CD4-positive, alpha-beta T cell treated with Interleukin-15 for 1 hour (primary cell): ENCODE measurements at regions not wholly inside any gene's neighbourhood (a gene's known extent, or its start where the extent isn't known, plus 50 kb on each side); places are given as distances from the start of the nearest gene placed in this dataset.
"Not testable (repeated sequence)": the region's sequence is repeated elsewhere in the genome, so short reads cannot be mapped to it uniquely, and the experiment has no call there.

Source experiments
- DNase-seq: peaks from one replicate; pipeline ENCODE4 v3.0.0-alpha.2; 2020

GRCh38 chrX:106220177-106220576 is 52.1 kb downstream of the PWWP3B start:
- no peak for DNase-seq

DNA sequence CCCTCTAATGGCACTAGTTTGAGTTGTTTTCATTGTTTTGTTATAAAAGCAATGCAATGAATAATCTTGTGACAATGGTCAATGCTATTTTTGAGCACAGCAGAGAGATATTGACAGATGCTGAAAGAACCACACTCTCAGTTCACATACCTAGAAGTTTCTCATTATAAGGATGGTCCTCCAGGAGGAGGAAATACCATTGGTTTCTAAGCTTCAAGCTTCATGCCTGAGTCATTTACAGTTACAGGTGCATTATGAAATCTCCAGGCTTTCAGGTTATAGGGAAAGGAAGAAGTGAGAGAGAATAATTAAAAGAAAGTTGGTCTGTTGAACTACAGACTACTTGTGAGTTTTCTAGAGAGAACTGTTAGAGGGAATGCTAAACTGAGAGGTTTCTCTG is 75.3 kb downstream of the PWWP3B start:
- no peak for DNase-seq

- DNase-seq = no peak
Measured at GRCh38 chrX:106246511-106246910, 78.4 kb downstream of the PWWP3B start.

GRCh38 chrX:106247162-106247561 is 79.1 kb downstream of the PWWP3B start:
- no peak for DNase-seq

- no peak for DNase-seq
Measured at GRCh38 chrX:106249706-106250379, 81.7 kb downstream of the PWWP3B start.

DNA sequence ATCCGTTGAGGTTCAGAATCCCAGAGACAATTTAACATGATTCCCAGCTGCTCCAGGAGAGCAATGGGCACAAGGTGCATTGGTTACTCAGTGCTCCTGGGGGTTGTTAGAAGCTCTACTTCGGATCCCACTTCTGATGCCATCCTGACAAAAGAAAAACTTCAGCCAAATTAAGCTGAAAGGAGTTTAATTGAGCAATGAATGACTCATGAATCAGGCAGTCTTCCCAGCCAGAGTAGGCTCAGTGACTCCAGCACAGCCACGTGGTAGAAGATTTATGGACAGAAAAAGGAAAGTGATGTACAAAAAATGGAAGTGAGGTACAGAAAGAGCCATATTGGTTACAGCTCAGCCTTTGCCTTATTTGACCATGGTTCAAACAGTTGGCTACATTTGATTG is 95.7 kb downstream of the PWWP3B start:
- DNase-seq = no peak

GRCh38 chrX:106273947-106274587 is 106.0 kb downstream of the PWWP3B start:
- DNase-seq = not testable (repeated sequence)

- DNase-seq = not testable (repeated sequence)
Measured at GRCh38 chrX:106275172-106275571, 107.1 kb downstream of the PWWP3B start.

DNA sequence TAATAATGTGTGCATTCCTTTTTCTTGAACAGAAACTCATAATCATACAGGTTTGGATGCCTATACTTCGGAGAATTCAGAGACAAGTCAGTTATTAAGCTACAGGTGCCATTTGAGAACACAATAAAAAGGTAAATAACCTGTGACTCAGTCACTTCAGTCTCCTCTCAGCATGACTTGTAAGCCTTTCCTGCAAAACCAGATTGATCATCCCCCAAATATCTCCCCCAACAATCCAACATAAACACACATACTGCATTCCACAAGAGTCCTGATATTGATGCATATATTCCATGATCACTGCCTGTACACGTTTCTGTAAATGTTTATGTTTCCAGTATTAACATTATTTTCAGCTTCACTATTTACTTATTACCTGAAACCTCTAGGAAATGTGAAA is 110.8 kb downstream of the PWWP3B start:
- no peak for DNase-seq

DNA sequence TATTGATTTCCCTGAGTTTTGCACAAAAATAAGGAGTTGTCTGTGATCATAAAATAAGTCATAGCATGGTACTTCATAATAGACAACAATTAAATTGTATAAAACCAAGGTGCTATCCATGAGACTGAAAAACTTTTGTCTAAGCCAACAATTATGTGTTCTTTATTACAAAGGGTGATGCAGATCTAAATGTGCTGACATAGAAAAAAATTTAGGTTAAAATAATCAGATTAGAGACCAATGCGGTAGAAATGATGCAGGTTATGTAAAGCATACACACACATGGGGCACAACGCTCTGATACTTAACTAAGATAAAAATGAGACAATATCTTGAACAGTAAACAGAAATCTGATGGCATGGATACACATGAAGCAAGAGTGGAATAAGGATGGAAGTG is 113.3 kb downstream of the PWWP3B start:
- DNase-seq = no peak

DNA sequence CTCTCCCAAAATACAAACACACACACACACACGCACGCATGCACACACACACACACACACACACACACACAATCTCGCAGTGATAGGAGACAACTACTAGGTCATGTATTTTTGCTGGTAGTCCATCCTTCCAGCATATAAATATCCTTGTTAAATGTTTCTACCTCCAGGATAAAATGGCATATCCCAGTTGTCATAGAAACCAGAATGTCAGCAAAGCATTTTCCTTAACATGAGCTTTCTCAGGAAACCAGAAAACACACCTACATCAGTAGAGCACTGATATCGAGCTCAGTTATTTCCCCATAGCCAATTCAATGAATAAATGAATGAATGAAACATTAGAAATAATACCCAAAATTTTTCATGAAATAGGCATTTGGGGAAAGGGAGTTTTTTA is 115.7 kb downstream of the PWWP3B start:
- DNase-seq = no peak

- no peak for DNase-seq
Measured at GRCh38 chrX:106284431-106285025, 116.4 kb downstream of the PWWP3B start.

DNA sequence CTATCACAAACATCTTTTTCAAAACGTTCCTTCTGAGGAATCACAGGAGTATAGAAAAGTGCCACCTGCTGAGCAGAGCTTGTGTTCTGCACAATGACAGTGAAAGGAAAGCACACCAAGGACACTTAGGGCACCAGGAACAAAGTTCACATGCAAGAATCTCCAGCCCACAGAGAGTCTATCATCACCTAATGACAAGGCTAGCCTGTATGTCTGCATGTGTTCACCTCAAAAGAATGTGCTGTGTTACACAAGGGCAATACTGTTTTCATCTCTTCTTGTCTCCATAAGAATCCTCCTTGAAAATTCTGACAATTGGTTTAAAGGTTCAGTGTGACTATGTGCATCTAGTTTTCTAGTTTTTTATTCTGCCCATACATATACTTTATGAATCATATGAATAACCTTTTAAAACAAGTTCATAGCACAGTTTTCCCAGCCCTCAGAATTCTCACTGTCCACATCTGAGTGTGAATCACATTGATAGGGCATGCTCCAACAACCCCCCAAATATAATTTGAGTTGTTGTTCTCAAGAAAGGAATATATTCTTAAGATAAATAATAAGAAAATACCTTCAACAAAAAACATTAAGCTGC is 118.0 kb downstream of the PWWP3B start:
- no peak for DNase-seq

DNA sequence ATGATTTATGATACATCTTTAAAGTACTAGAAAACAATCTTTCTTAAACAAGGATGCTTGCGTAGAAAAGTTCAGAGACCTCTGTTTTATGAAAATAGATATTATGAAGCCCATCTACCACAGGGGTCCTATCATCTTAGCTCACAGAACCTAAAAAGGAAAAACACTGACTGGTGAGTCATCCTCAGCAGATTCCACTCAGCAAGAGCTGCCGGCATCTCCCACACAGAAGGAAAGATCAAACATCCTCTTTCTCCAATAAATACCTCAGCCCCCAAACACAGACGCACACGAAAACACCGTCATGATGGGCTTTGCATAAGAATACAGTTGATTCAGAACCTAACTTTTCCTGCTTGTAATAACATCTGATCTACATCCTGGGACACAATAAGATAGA is 122.7 kb downstream of the PWWP3B start:
- not testable (repeated sequence) for DNase-seq

- DNase-seq = not testable (repeated sequence)
Measured at GRCh38 chrX:106291779-106292390, 123.8 kb downstream of the PWWP3B start.

DNA sequence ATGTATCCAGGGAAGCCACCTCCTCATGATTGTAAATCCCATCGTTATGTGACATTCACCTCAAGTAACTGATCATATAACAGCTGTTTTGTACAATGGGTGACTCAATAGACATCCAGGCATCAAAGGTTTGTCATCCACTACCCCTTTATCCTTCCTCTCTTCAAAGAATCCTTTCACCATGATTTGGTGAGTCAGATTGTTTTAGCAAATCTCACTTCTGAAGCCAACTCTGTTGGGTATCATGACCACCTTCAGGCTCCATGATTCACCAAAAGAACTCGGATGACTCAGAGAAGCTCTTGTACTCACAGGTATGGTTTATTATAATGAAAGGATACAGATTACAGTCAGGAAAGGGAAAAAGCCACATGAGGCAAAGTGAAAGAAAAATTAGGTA is 132.1 kb downstream of the PWWP3B start:
- no peak for DNase-seq

DNA sequence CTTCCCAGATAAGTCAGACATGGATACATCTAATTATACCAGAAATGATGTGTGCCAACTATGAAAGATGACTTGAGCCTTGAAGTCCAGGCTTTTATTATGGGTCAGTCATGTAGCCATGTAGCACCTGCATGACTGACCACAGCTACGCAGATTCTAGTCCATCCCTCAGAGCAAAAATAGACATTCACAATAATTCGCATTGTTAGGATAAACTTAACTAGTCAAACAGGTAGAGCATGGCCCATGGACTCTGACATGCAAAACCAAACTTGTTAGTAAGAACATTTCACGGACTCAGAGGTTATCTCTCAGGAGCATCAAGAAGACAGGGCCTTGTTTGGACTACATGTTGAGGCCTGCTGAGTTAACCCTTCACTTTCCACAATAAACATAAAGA is 132.6 kb downstream of the PWWP3B start:
- no peak for DNase-seq

DNA sequence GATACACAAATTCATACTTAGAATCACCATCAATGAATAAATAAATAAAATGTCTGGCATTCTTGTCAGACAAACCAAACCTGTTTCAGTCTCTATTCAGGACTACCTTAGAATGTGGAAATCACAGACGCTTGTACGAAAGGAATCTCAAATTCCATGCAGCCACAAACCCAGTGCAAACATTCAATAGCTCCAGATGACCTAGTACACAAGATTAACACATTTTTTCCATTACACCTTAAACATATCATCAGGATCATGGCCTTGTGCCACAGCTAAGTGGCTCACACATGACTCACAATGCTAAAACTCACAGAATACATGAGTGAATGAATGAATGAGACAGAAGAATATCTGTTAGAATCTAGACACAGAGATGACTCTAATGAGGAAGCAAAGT is 134.2 kb downstream of the PWWP3B start:
- DNase-seq = no peak

GRCh38 chrX:106306391-106306947 is 138.4 kb downstream of the PWWP3B start:
- no peak for DNase-seq

DNA sequence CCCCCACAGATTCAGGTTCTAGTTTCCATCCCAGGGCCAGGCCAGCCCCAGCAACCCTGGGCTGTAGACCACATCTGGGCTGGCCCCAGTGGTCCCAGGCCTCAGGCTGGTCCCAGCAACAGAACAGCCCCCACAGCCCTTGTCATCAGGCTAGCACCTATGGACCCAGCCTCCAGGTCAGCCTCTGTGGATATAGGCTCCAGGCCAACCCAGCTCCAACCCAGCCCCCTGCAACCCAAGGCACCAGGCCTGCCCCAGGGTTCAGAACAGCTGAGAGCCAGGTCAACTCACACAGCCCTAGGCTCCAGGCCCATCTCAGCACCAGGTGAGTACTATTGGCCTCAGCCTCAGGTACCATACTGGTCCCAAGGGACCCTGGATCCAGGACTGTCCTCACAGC is 155.3 kb downstream of the PWWP3B start:
- DNase-seq = no peak

GRCh38 chrX:106331606-106332005 is 163.5 kb downstream of the PWWP3B start:
- DNase-seq = no peak

- DNase-seq = no peak
Measured at GRCh38 chrX:106341823-106342222, 173.7 kb downstream of the PWWP3B start.

- no peak for DNase-seq
Measured at GRCh38 chrX:106356580-106356979, 188.5 kb downstream of the PWWP3B start.
